Non-pigmented ciliary epithelial cell (primary cell): ENCODE measurements at regions not wholly inside any gene's neighbourhood (a gene's known extent, or its start where the extent isn't known, plus 50 kb on each side); places are given as distances from the start of the nearest gene placed in this dataset.

Experiments
- DNase-seq: peaks from one replicate; pipeline ENCODE4 v3.0.0-alpha.2; 2010; ENCODE audit warnings: low read depth

- DNase-seq, result no peak
Measured at GRCh38 chr18:53649621-53650020, 574.8 kb downstream of the MBD2 start.

GRCh38 chr18:53644799-53645471, 579.5 kb downstream of the MBD2 start:
- DNase-seq, result no peak

- no peak for DNase-seq
Measured at GRCh38 chr18:53639687-53640086, 584.8 kb downstream of the MBD2 start.

GRCh38 chr18:53629337-53629736, 595.1 kb downstream of the MBD2 start:
- DNase-seq, result no peak

GRCh38 chr18:53625997-53626599, 598.4 kb downstream of the MBD2 start:
- DNase-seq, result no peak

- no peak for DNase-seq
Measured at GRCh38 chr18:53610957-53611356, 613.5 kb downstream of the MBD2 start.

- no peak for DNase-seq
Measured at GRCh38 chr18:53606792-53607191, 617.7 kb downstream of the MBD2 start.

- DNase-seq, result no peak
Measured at GRCh38 chr18:53605198-53605597, 619.3 kb downstream of the MBD2 start.

- no peak for DNase-seq
Measured at GRCh38 chr18:53603276-53603675, 621.2 kb downstream of the MBD2 start.

GRCh38 chr18:53601344-53601743, 623.1 kb downstream of the MBD2 start:
- no peak for DNase-seq

GRCh38 chr18:53586923-53587322, 637.5 kb downstream of the MBD2 start:
- no peak for DNase-seq
